SU-DHL-6 (cell line): ENCODE measurements at regions not wholly inside any gene's neighbourhood (a gene's known extent, or its start where the extent isn't known, plus 50 kb on each side); places are given as distances from the start of the nearest gene placed in this dataset.

Source experiments
- CTCF ChIP-seq: fragments of 200-600 bp; sonication (generic); IDR thresholded peaks from one replicate; pipeline ENCODE4 v1.5.1; 2017; ENCODE audit warnings: antibody characterized with exemption, mild to moderate bottlenecking, low read length, moderate library complexity; ENCODE audit not compliant: insufficient read depth, poor library complexity, severe bottlenecking
- EZH2phosphoT487 ChIP-seq: fragments of 200-600 bp; sonication (generic), shearing (Covaris generic); conservative IDR thresholded peaks from 2 replicates; pipeline ENCODE4 v1.6.1; 2018; ENCODE audit warnings: mild to moderate bottlenecking, antibody characterized with exemption, low read length, moderate library complexity, mixed read lengths

- TF ChIP-seq CTCF, result no peak
- TF ChIP-seq EZH2phosphoT487, result no peak
These were observed 240.3 kb downstream of the DUSP6 start for GRCh38 chr12:89111964-89112363.
